Ecto neural progenitor cell (in vitro differentiated cells): ENCODE measurements at regions not wholly inside any gene's neighbourhood (a gene's known extent, or its start where the extent isn't known, plus 50 kb on each side); places are given as distances from the start of the nearest gene placed in this dataset.
"Not testable (repeated sequence)": the region's sequence is repeated elsewhere in the genome, so short reads cannot be mapped to it uniquely, and the experiment has no call there.

Experiments used
- DNase-seq: peaks from one replicate; pipeline ENCODE4 v3.0.0-alpha.2; 2018; ENCODE audit warnings: low spot score

GRCh38 chr13:39893808-39894207 lies 238.3 kb downstream of the COG6 start:
- DNase-seq: no peak

GRCh38 chr13:39894586-39894985 lies 239.1 kb downstream of the COG6 start:
- DNase-seq: no peak

GRCh38 chr13:39895254-39895653 lies 239.8 kb downstream of the COG6 start:
- DNase-seq: no peak

- no peak for DNase-seq
Measured at GRCh38 chr13:39897636-39898035, 242.2 kb downstream of the COG6 start.

- DNase-seq: no peak
Measured at GRCh38 chr13:39900106-39900750, 244.8 kb downstream of the COG6 start.

GRCh38 chr13:39904959-39905358 lies 249.5 kb downstream of the COG6 start:
- no peak for DNase-seq

- no peak for DNase-seq
Measured at GRCh38 chr13:39909634-39910033, 254.2 kb downstream of the COG6 start.

GRCh38 chr13:39910041-39910440 lies 254.6 kb downstream of the COG6 start:
- no peak for DNase-seq

GRCh38 chr13:39910833-39911232 lies 255.4 kb downstream of the COG6 start:
- no peak for DNase-seq

- no peak for DNase-seq
Measured at GRCh38 chr13:39913339-39913738, 257.9 kb downstream of the COG6 start.

GRCh38 chr13:39913928-39914327 lies 258.5 kb downstream of the COG6 start:
- DNase-seq: no peak

GRCh38 chr13:39915418-39915817 lies 260.0 kb downstream of the COG6 start:
- DNase-seq: no peak

- DNase-seq: no peak
Measured at GRCh38 chr13:39916330-39916729, 260.9 kb downstream of the COG6 start.

GRCh38 chr13:39918620-39919236 lies 263.3 kb downstream of the COG6 start:
- no peak for DNase-seq

- no peak for DNase-seq
Measured at GRCh38 chr13:39920613-39921012, 265.2 kb downstream of the COG6 start.

GRCh38 chr13:39926345-39926744 lies 270.9 kb downstream of the COG6 start:
- DNase-seq: no peak

GRCh38 chr13:39928261-39928660 lies 272.8 kb downstream of the COG6 start:
- no peak for DNase-seq

- DNase-seq: no peak
Measured at GRCh38 chr13:39929583-39929982, 274.1 kb downstream of the COG6 start.

GRCh38 chr13:39930060-39930459 lies 274.6 kb downstream of the COG6 start:
- DNase-seq: no peak

- no peak for DNase-seq
Measured at GRCh38 chr13:39930544-39931444, 275.3 kb downstream of the COG6 start.

GRCh38 chr13:39931505-39931904 lies 276.0 kb downstream of the COG6 start:
- no peak for DNase-seq

- DNase-seq: not testable (repeated sequence)
Measured at GRCh38 chr13:39932514-39932913, 277.1 kb downstream of the COG6 start.

- DNase-seq: no peak
Measured at GRCh38 chr13:39935155-39935554, 279.7 kb downstream of the COG6 start.
